Aorta (tissue), 5 donors: ENCODE measurements at regions not wholly inside any gene's neighbourhood (a gene's known extent, or its start where the extent isn't known, plus 50 kb on each side); places are given as distances from the start of the nearest gene placed in this dataset.
A peak's percentile ranks its signal among the peaks of the same experiment; 100 is the strongest.
"Not testable (repeated sequence)": the region's sequence is repeated elsewhere in the genome, so short reads cannot be mapped to it uniquely, and the experiment has no call there.

Experiments used
- ATAC-seq: fragments of 200-7000 bp; cut with Tn5 transposase; one replicate; pipeline ENCODE4 v1.9.1; 2022; ENCODE audit warnings: moderate library complexity; ENCODE audit not compliant: low FRiP score
- DNase-seq, 2 donors: peaks; one replicate each; pipeline ENCODE4 v3.0.0-alpha.2; 2020
- H3K27ac ChIP-seq, 2 donors: one replicate each; pipeline ENCODE4 v1.5.1; 2013; ENCODE audit warnings: low read length in 2 of 2, mild to moderate bottlenecking in 2 of 2, moderate library complexity in 2 of 2, control low read depth in 1 of 2, inconsistent platforms in 1 of 2, low read depth in 1 of 2
- H3K27me3 ChIP-seq, 2 donors: one replicate each; pipeline ENCODE4 v1.6.1; 2013; ENCODE audit warnings: control low read depth in 1 of 2, low read length in 1 of 2, mild to moderate bottlenecking in 1 of 2, moderate library complexity in 1 of 2; ENCODE audit not compliant: insufficient read depth in 2 of 2, control insufficient read depth in 1 of 2
- H3K36me3 ChIP-seq, 2 donors: one replicate each; pipeline ENCODE4 v1.6.1; 2013; ENCODE audit warnings: control low read depth in 1 of 2, low read length in 1 of 2, mild to moderate bottlenecking in 1 of 2; ENCODE audit not compliant: insufficient read depth in 2 of 2, control insufficient read depth in 1 of 2
- H3K4me1 ChIP-seq, 2 donors: one replicate each; pipeline ENCODE4 v1.6.1; 2013; ENCODE audit warnings: low read length in 2 of 2, control low read depth in 1 of 2, mild to moderate bottlenecking in 1 of 2, moderate library complexity in 1 of 2; ENCODE audit not compliant: insufficient read depth in 2 of 2, control insufficient read depth in 1 of 2
- H3K4me3 ChIP-seq, 2 donors: one replicate each; pipeline ENCODE4 v1.5.1; 2013; ENCODE audit warnings: low read length in 2 of 2, control low read depth in 1 of 2, mild to moderate bottlenecking in 1 of 2
- H3K9me3 ChIP-seq: one replicate; pipeline ENCODE4 v1.6.1; 2013; ENCODE audit warnings: mild to moderate bottlenecking, low read length; ENCODE audit not compliant: control insufficient read depth
- WGBS, 2 donors: extraction: QIAGEN DNeasy Blood & Tissue Kit; methylation state at CpG; one replicate each; pipeline ENCODE4 v1.1.7; 2013; 5-methylcytosine and 5-hydroxymethylcytosine counted together
- intact Hi-C, 2 donors: fragments of 100-400 bp; cut with DNase I; formaldehyde crosslinking; loops; one replicate each; pipeline versions ENCODE4 v1.14.2 to v1.15.0; 2022
- donor health status: healthy with polysubstance abuse.
- donor health status: Bipolar disorder and iron deficiency.
- donor health status: DM: no; HTN: no; CAD: no.
- donor health status: DM: no; HTN: no; CAD: no.
- donor health status: DM: yes; HTN: yes; CAD: no.

DNA sequence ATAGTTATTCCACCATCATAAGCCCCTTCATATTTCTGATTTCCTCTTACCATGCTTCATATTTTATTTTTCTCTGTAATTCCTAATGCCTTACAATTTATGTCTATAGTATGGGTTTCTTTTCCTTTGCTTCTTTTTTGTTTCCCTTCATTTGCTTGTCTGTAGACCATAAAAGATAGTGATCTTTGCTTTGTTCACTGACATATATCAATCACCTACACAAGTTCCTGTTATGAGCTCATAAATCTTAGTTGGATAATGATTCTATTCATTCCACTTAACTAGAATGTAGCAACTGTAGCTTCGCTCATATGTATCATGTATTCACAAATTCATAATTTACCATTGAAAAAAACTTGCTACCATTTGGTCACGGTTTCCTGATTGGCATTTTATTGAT is 388.8 kb upstream of the ATXN7L3B start:
- intact Hi-C loops, result no loop called here
- no peak overlapping the region for H3K27ac ChIP-seq
- H3K4me1 ChIP-seq, result no peaks in the 10 kb centered on the region
- WGBS, 2 donors, result 79 to 83% methylated on average over 2 of the region's 2 CpGs
- H3K27me3 ChIP-seq, result no peaks in the 10 kb centered on the region
- H3K36me3 ChIP-seq, result no peaks in the 10 kb centered on the region
- DNase-seq (no peak), ATAC-seq (no peak)
- no peaks in the 10 kb centered on the region for H3K9me3 ChIP-seq
- no peak overlapping the region for H3K4me3 ChIP-seq

- H3K4me3 ChIP-seq, result no peak overlapping the region
- H3K9me3 ChIP-seq, result no peaks in the 10 kb centered on the region
- WGBS, 2 donors, result 17 to 33% methylated on average over 2 of the region's 2 CpGs
- DNase-seq (no peak), ATAC-seq (no peak)
- no peaks in the 10 kb centered on the region for H3K4me1 ChIP-seq
- intact Hi-C loops, result no loop called here
- H3K27ac ChIP-seq, result no peak overlapping the region
- H3K27me3 ChIP-seq, result no peaks in the 10 kb centered on the region
- H3K36me3 ChIP-seq, result no peaks in the 10 kb centered on the region
These were observed 385.3 kb upstream of the ATXN7L3B start for GRCh38 chr12:74152370-74152769.

GRCh38 chr12:74166096-74166495 is 371.5 kb upstream of the ATXN7L3B start:
- H3K9me3 ChIP-seq, result no peaks in the 10 kb centered on the region
- 84 to 93% methylated on average over 2 of the region's 2 CpGs for WGBS, 2 donors
- ATAC-seq, result no peak
- no peaks in the 10 kb centered on the region for H3K27me3 ChIP-seq
- H3K4me3 ChIP-seq, result no peak overlapping the region
- H3K27ac ChIP-seq, result no peak overlapping the region
- intact Hi-C loops, result no loop called here
- H3K4me1 ChIP-seq, result no peaks in the 10 kb centered on the region
- no peak for DNase-seq
- no peaks in the 10 kb centered on the region for H3K36me3 ChIP-seq

DNA sequence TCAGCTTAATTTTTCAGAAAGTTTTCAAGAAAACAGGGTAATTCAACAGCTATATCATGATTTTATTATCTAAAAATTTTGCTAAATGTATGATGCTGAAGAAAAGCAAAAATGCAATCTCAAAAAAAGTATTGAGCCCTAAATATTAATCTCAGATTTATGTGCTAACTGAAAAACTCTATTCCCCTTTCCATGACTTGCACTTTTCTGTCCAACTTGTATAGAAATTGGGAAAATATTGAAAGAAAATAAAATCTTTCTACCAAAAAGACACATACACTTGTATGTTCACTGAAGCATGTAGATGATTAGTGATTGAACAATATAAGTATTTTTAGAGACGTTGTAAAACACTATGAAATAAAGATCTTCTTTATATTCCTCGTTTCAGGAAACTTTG is 368.0 kb upstream of the ATXN7L3B start:
- 78 to 80% methylated on average over 2 of the region's 2 CpGs for WGBS, 2 donors
- DNase-seq (no peak), ATAC-seq (no peak)
- Histone ChIP-seq H3K27ac (no peak overlapping the region), H3K4me3 (no peak overlapping the region), H3K9me3 (no peaks in the 10 kb centered on the region), H3K36me3 (no peaks in the 10 kb centered on the region), H3K4me1 (no peaks in the 10 kb centered on the region), H3K27me3 (no peaks in the 10 kb centered on the region)
- intact Hi-C loops, result no loop called here

GRCh38 chr12:74170645-74171477 is 366.8 kb upstream of the ATXN7L3B start:
- WGBS, 2 donors, result 93 to 94% methylated on average over 42 of the region's 42 CpGs
- no peaks in the 10 kb centered on the region for H3K27me3 ChIP-seq
- H3K9me3 ChIP-seq, result no peaks in the 10 kb centered on the region
- no peaks in the 10 kb centered on the region for H3K4me1 ChIP-seq
- H3K36me3 ChIP-seq, result no peaks in the 10 kb centered on the region
- ATAC-seq (peak; percentile 38), DNase-seq (peak; percentile 36 to 66)
- H3K4me3 ChIP-seq, result no peak overlapping the region
- intact Hi-C loops, result no loop called here
- no peak overlapping the region for H3K27ac ChIP-seq

GRCh38 chr12:74171478-74171909 is 366.1 kb upstream of the ATXN7L3B start:
- peak in 1 of 2 donors; percentile 63 for DNase-seq
- Histone ChIP-seq H3K27me3 (no peaks in the 10 kb centered on the region), H3K4me3 (no peak overlapping the region), H3K4me1 (no peaks in the 10 kb centered on the region), H3K9me3 (no peaks in the 10 kb centered on the region), H3K27ac (no peak overlapping the region), H3K36me3 (no peaks in the 10 kb centered on the region)
- no peak for ATAC-seq
- WGBS, 2 donors, result 93 to 94% methylated on average over 19 of the region's 19 CpGs
- intact Hi-C loops, result no loop called here

- DNase-seq, H3K9me3 ChIP-seq, H3K4me1 ChIP-seq, H3K36me3 ChIP-seq, intact Hi-C loops, H3K4me3 ChIP-seq, H3K27me3 ChIP-seq, H3K27ac ChIP-seq, ATAC-seq: not testable (repeated sequence)
- WGBS, 2 donors, result 81 to 83% methylated on average over 4 of the region's 4 CpGs
These were observed 362.7 kb upstream of the ATXN7L3B start for GRCh38 chr12:74174961-74175360.

- no peaks in the 10 kb centered on the region for H3K9me3 ChIP-seq
- no peaks in the 10 kb centered on the region for H3K4me1 ChIP-seq
- H3K27ac ChIP-seq, result no peak overlapping the region
- intact Hi-C loops, result no loop called here
- no peak overlapping the region for H3K4me3 ChIP-seq
- no peaks in the 10 kb centered on the region for H3K36me3 ChIP-seq
- 63 to 66% methylated on average over 2 of the region's 2 CpGs for WGBS, 2 donors
- ATAC-seq, result no peak
- H3K27me3 ChIP-seq, result no peaks in the 10 kb centered on the region
- DNase-seq, result no peak
These were observed 352.3 kb upstream of the ATXN7L3B start for GRCh38 chr12:74185360-74185759.

DNA sequence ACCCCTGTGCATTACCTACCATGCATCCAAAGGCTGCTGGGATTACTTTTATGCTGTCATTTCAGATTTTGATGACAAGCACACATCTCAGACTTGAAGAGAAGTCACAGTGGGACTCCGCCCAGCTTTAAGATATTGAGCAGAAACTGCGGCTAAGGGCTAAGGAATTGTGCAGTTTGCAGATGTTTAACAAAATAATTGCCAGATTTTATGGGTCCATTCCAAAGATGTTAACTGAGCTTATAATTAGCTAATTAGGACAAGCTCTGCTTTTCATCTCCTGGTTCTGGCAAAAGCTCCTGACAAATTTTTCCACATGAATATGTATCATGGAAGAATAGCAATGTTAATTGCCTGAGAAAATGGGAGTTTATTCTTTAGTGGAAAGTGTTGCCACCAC is 344.4 kb upstream of the ATXN7L3B start:
- H3K9me3 ChIP-seq, result no peaks in the 10 kb centered on the region
- no peak overlapping the region for H3K4me3 ChIP-seq
- DNase-seq, result no peak
- H3K27me3 ChIP-seq, result no peaks in the 10 kb centered on the region
- no peaks in the 10 kb centered on the region for H3K36me3 ChIP-seq
- no peak overlapping the region for H3K27ac ChIP-seq
- no peak for ATAC-seq
- WGBS, 2 donors, result 79 to 87% methylated on average over 2 of the region's 2 CpGs
- intact Hi-C loops, result no loop called here
- H3K4me1 ChIP-seq, result no peaks in the 10 kb centered on the region
